Activated T-helper 2 cell treated with anti-CD3 and anti-CD28 coated beads, Interferon-gamma antibody, Interleukin-2, Interleukin-4, amounts not matched to agents 10 μg/mL and 5 μg/mL and 100 μg/mL, durations not matched to agents 14 hours and 24 hours and 36 hours (primary cell): ENCODE measurements at regions not wholly inside any gene's neighbourhood (a gene's known extent, or its start where the extent isn't known, plus 50 kb on each side); places are given as distances from the start of the nearest gene placed in this dataset.
"Not testable (repeated sequence)": the region's sequence is repeated elsewhere in the genome, so short reads cannot be mapped to it uniquely, and the experiment has no call there.

Source experiments
- DNase-seq: peaks from one replicate; pipeline ENCODE4 v3.0.0; 2021; ENCODE audit warnings: low spot score
- H3K27ac Mint-ChIP-seq: one replicate; pipeline ENCODE4 v1.8.0; 2021; ENCODE audit warnings: mixed read lengths
- H3K27me3 Mint-ChIP-seq: one replicate; pipeline ENCODE4 v1.8.0; 2021; ENCODE audit warnings: low read depth, mixed read lengths
- H3K36me3 Mint-ChIP-seq: one replicate; pipeline ENCODE4 v1.8.0; 2021; ENCODE audit warnings: low read depth, mixed read lengths
- H3K4me1 Mint-ChIP-seq: one replicate; pipeline ENCODE4 v1.8.0; 2021; ENCODE audit warnings: low read depth, mixed read lengths
- H3K4me3 Mint-ChIP-seq: one replicate; pipeline ENCODE4 v1.8.0; 2021; ENCODE audit warnings: low read depth, mild to moderate bottlenecking, moderate library complexity, mixed read lengths
- H3K9me3 Mint-ChIP-seq: one replicate; pipeline ENCODE4 v1.8.0; 2021; ENCODE audit warnings: mixed read lengths
- intact Hi-C: fragments of 100-400 bp; cut with micrococcal nuclease; formaldehyde crosslinking; loops from one replicate; pipeline ENCODE4 v1.15.1; 2023

- intact Hi-C loops = no loop called here
Measured at GRCh38 chr6:133799043-133799442, 89.9 kb upstream of the TCF21 start.

GRCh38 chr6:133802861-133803260 is 86.1 kb upstream of the TCF21 start:
- Mint-ChIP-seq H3K27me3 (peaks cover 4% of the 10 kb centered on the region), H3K4me3 (no peak overlapping the region), H3K4me1 (no peaks in the 10 kb centered on the region), H3K27ac (no peak overlapping the region), H3K9me3 (no peaks in the 10 kb centered on the region), H3K36me3 (no peaks in the 10 kb centered on the region)
- DNase-seq = no peak
- intact Hi-C loops = no loop called here

More at GRCh38 chr6:133799043-133799442, 89.9 kb upstream of the TCF21 start:
- Mint-ChIP-seq H3K4me1 (no peaks in the 10 kb centered on the region), H3K27ac (no peak overlapping the region), H3K9me3 (no peaks in the 10 kb centered on the region), H3K4me3 (no peak overlapping the region), H3K36me3 (no peaks in the 10 kb centered on the region), H3K27me3 (peaks cover 2% of the 10 kb centered on the region)
- no peak for DNase-seq

DNA sequence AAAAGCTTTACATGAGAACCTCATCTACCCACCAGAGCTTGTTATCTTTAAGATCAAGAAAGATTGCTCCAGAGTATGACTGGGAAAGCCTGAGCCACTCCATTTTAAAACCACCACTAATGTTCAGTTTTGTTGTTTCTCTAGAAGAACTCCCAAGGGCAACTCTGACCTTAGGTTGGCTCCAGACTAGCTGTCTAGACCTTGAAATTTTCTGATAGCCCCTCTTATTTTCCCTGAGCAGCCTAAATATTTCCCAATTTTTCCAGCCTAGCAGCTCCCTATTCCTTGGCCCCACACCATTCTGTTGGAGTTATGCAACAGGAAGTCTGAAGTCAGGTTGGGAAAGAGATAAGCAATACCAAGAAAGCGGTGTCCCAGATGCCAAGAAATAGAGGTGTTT is 84.6 kb upstream of the TCF21 start:
- Mint-ChIP-seq H3K27ac (no peak overlapping the region), H3K9me3 (no peaks in the 10 kb centered on the region), H3K4me3 (no peak overlapping the region), H3K4me1 (no peaks in the 10 kb centered on the region), H3K27me3 (peaks cover 4% of the 10 kb centered on the region), H3K36me3 (no peaks in the 10 kb centered on the region)
- intact Hi-C loops = no loop called here
- no peak for DNase-seq

GRCh38 chr6:133805876-133806275 is 83.0 kb upstream of the TCF21 start:
- no peak for DNase-seq
- H3K27ac Mint-ChIP-seq = no peak overlapping the region
- H3K27me3 Mint-ChIP-seq = peaks cover 4% of the 10 kb centered on the region
- intact Hi-C loops = no loop called here
- H3K4me1 Mint-ChIP-seq = no peaks in the 10 kb centered on the region
- H3K36me3 Mint-ChIP-seq = no peaks in the 10 kb centered on the region
- H3K4me3 Mint-ChIP-seq = no peak overlapping the region
- no peaks in the 10 kb centered on the region for H3K9me3 Mint-ChIP-seq

- H3K4me3 Mint-ChIP-seq = no peak overlapping the region
- no peaks in the 10 kb centered on the region for H3K9me3 Mint-ChIP-seq
- H3K27me3 Mint-ChIP-seq = peaks cover 4% of the 10 kb centered on the region
- intact Hi-C loops = no loop called here
- H3K27ac Mint-ChIP-seq = no peak overlapping the region
- no peaks in the 10 kb centered on the region for H3K36me3 Mint-ChIP-seq
- DNase-seq = no peak
- H3K4me1 Mint-ChIP-seq = no peaks in the 10 kb centered on the region
Measured at GRCh38 chr6:133806382-133807140, 82.4 kb upstream of the TCF21 start.

GRCh38 chr6:133807501-133807900 is 81.4 kb upstream of the TCF21 start:
- Mint-ChIP-seq H3K4me1 (no peaks in the 10 kb centered on the region), H3K27ac (no peak overlapping the region), H3K4me3 (no peak overlapping the region), H3K36me3 (no peaks in the 10 kb centered on the region), H3K9me3 (no peaks in the 10 kb centered on the region), H3K27me3 (peaks cover 4% of the 10 kb centered on the region)
- intact Hi-C loops = no loop called here
- DNase-seq = no peak

DNA sequence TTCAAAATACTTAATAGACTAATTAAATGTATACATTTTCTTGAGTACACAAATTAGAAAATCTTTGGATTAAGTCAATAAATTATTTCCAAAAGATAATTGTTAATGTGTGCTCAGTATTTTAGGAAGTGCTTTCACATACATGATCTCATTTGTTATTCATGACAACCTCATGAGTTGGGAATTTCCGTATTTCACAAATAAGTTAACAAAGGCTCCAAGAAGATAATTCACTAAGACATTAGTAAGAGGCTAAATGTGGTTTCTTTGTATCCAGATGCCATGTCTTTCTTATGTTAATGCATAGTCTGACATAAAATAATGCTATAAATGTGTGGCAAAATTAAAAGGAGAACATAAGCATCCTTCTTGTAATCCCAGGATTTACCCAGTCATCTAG is 79.5 kb upstream of the TCF21 start:
- Mint-ChIP-seq H3K4me3 (no peak overlapping the region), H3K27me3 (peaks cover 4% of the 10 kb centered on the region), H3K36me3 (no peaks in the 10 kb centered on the region), H3K27ac (no peak overlapping the region), H3K4me1 (no peaks in the 10 kb centered on the region), H3K9me3 (no peaks in the 10 kb centered on the region)
- no peak for DNase-seq
- intact Hi-C loops = no loop called here

GRCh38 chr6:133811557-133811956 is 77.4 kb upstream of the TCF21 start:
- Mint-ChIP-seq H3K27me3 (peaks cover 3% of the 10 kb centered on the region), H3K4me1 (peaks cover 2% of the 10 kb centered on the region), H3K9me3 (no peaks in the 10 kb centered on the region), H3K4me3 (no peak overlapping the region), H3K36me3 (no peaks in the 10 kb centered on the region), H3K27ac (no peak overlapping the region)
- DNase-seq = no peak
- intact Hi-C loops = no loop called here

DNA sequence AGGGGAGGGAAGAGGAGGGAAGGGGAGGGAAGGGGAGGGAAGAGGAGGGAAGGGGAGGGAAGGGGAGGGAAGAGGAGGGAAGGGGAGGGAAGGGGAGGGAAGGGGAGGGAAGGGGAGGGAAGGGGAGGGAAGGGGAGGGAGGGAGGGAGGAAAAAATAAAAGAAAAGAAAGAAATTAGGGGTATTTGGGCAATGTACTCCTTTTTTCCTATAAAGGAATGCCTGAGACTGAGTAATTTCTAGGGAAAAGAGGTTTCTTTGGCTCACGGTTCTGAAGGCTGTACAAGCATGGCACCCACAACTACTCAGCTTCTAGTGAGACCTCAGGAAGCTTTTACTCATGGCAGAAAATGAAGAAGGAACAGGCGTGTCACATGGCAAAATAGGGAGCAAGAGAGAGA is 76.5 kb upstream of the TCF21 start:
- H3K4me3 Mint-ChIP-seq, intact Hi-C loops, H3K9me3 Mint-ChIP-seq, H3K27ac Mint-ChIP-seq, H3K36me3 Mint-ChIP-seq, DNase-seq, H3K4me1 Mint-ChIP-seq, H3K27me3 Mint-ChIP-seq: not testable (repeated sequence)

GRCh38 chr6:133814238-133814637 is 74.7 kb upstream of the TCF21 start:
- no peak for DNase-seq
- Mint-ChIP-seq H3K4me3 (no peak overlapping the region), H3K27ac (no peak overlapping the region), H3K27me3 (peaks cover 5% of the 10 kb centered on the region), H3K4me1 (peaks cover 2% of the 10 kb centered on the region), H3K36me3 (no peaks in the 10 kb centered on the region), H3K9me3 (no peaks in the 10 kb centered on the region)
- intact Hi-C loops = no loop called here

GRCh38 chr6:133814797-133815196 is 74.1 kb upstream of the TCF21 start:
- Mint-ChIP-seq H3K4me3 (no peak overlapping the region), H3K9me3 (no peaks in the 10 kb centered on the region), H3K27me3 (peaks cover 5% of the 10 kb centered on the region), H3K36me3 (no peaks in the 10 kb centered on the region), H3K4me1 (peaks cover 2% of the 10 kb centered on the region), H3K27ac (no peak overlapping the region)
- no peak for DNase-seq
- intact Hi-C loops = no loop called here

- no peak overlapping the region for H3K4me3 Mint-ChIP-seq
- DNase-seq = no peak
- H3K36me3 Mint-ChIP-seq = no peaks in the 10 kb centered on the region
- H3K27ac Mint-ChIP-seq = no peak overlapping the region
- intact Hi-C loops = no loop called here
- peaks cover 2% of the 10 kb centered on the region for H3K4me1 Mint-ChIP-seq
- peaks cover 5% of the 10 kb centered on the region for H3K27me3 Mint-ChIP-seq
- H3K9me3 Mint-ChIP-seq = no peaks in the 10 kb centered on the region
Measured at GRCh38 chr6:133815313-133815712, 73.6 kb upstream of the TCF21 start.

GRCh38 chr6:133816171-133816570 is 72.7 kb upstream of the TCF21 start:
- Mint-ChIP-seq H3K4me3 (no peak overlapping the region), H3K27ac (no peak overlapping the region), H3K27me3 (peaks cover 6% of the 10 kb centered on the region), H3K9me3 (no peaks in the 10 kb centered on the region), H3K4me1 (peaks cover 2% of the 10 kb centered on the region), H3K36me3 (no peaks in the 10 kb centered on the region)
- intact Hi-C loops = no loop called here
- DNase-seq = no peak
